Gastroesophageal sphincter (tissue), 4 donors: ENCODE measurements at regions not wholly inside any gene's neighbourhood (a gene's known extent, or its start where the extent isn't known, plus 50 kb on each side); places are given as distances from the start of the nearest gene placed in this dataset.

Experiments
- ATAC-seq: fragments of 150-250 bp; one replicate; pipeline ENCODE4 v1.9.1; 2016; ENCODE audit warnings: mild to moderate bottlenecking, moderate library complexity
- H3K27ac ChIP-seq, 4 donors: fragments of 200-600 bp; sonication (generic) in 3 of 4; 1 replicate in 3 of 4; 2 replicates in 1 of 4; pipeline ENCODE4 v1.5.1; 2016 to 2019
- H3K27me3 ChIP-seq: fragments of 200-600 bp; sonication (generic); one replicate; pipeline ENCODE4 v1.5.1; 2019
- H3K36me3 ChIP-seq, 2 donors: fragments of 200-600 bp; sonication (generic); one replicate each; pipeline ENCODE4 v1.5.1; 2019; ENCODE audit warnings: control low read depth in 1 of 2
- H3K4me1 ChIP-seq, 3 donors: fragments of 200-600 bp; sonication (generic); 1 replicate in 2 of 3; 2 replicates in 1 of 3; pipeline ENCODE4 v1.5.1; 2016 to 2019; ENCODE audit warnings: control low read depth in 2 of 3
- H3K4me3 ChIP-seq, 2 donors: fragments of 200-600 bp; sonication (generic); one replicate each; pipeline ENCODE4 v1.5.1; 2019; ENCODE audit warnings: mild to moderate bottlenecking in 1 of 2, moderate library complexity in 1 of 2
- H3K9me3 ChIP-seq, 3 donors: fragments of 200-600 bp; sonication (generic); one replicate each; pipeline ENCODE4 v1.5.1; 2017 to 2019; ENCODE audit warnings: control low read depth in 2 of 3
- CTCF ChIP-seq, 4 experiments: fragments of 200-600 bp in 2 of 4; fragments of 450-650 bp in 2 of 4; sonication (generic) in 1 of 4; IDR thresholded peaks; one replicate each; pipeline ENCODE4 v1.5.1; 2017 to 2019; ENCODE audit warnings: antibody characterized with exemption in 4 of 4, mild to moderate bottlenecking in 2 of 4, moderate library complexity in 2 of 4
- EP300 ChIP-seq: sonication (generic); formaldehyde crosslinking; IDR thresholded peaks from one replicate; pipeline ENCODE4 v1.6.1; 2017; ENCODE audit warnings: antibody characterized with exemption, mild to moderate bottlenecking
- POLR2A ChIP-seq, 2 donors: fragments of 450-650 bp; IDR thresholded peaks; one replicate each; pipeline ENCODE4 v1.6.1; 2017; ENCODE audit warnings: antibody characterized with exemption in 2 of 2, mild to moderate bottlenecking in 2 of 2, moderate library complexity in 1 of 2
- POLR2AphosphoS5 ChIP-seq: sonication (generic); formaldehyde crosslinking; IDR thresholded peaks from one replicate; pipeline ENCODE4 v1.6.1; 2017; ENCODE audit warnings: antibody characterized with exemption
- WGBS, 2 donors: methylation state at CpG; one replicate each; pipeline ENCODE4 v1.1.5; 2018; ENCODE audit warnings: low coverage in 1 of 2; 5-methylcytosine and 5-hydroxymethylcytosine counted together

GRCh38 chr4:62640296-62640695, 1440.2 kb downstream of the ADGRL3 start:
- Histone ChIP-seq H3K27ac (no peak overlapping the region), H3K9me3 (no peaks in the 10 kb centered on the region), H3K27me3 (no peaks in the 10 kb centered on the region), H3K4me3 (no peak overlapping the region), H3K36me3 (no peaks in the 10 kb centered on the region), H3K4me1 (no peaks in the 10 kb centered on the region)
- TF ChIP-seq POLR2AphosphoS5 = no peak
- TF ChIP-seq CTCF (IDR thresholded peaks at IDR 0.05) = no peak
- TF ChIP-seq POLR2A (IDR thresholded peaks at IDR 0.05) = no peak
- TF ChIP-seq EP300 = no peak
- 63 to 74% methylated on average over 2 of the region's 2 CpGs for WGBS, 2 donors
- no peak for ATAC-seq

GRCh38 chr4:62627671-62628070, 1427.5 kb downstream of the ADGRL3 start:
- H3K27ac ChIP-seq = no peak overlapping the region
- no peak for TF ChIP-seq POLR2AphosphoS5
- TF ChIP-seq CTCF (IDR thresholded peaks at IDR 0.05) = no peak
- no peak for TF ChIP-seq EP300
- no peak for TF ChIP-seq POLR2A (IDR thresholded peaks at IDR 0.05)
- H3K36me3 ChIP-seq = no peaks in the 10 kb centered on the region
- no peak for ATAC-seq
- H3K4me3 ChIP-seq = no peak overlapping the region
- WGBS, 2 donors = 80 to 94% methylated on average over 2 of the region's 2 CpGs
- no peaks in the 10 kb centered on the region for H3K9me3 ChIP-seq
- H3K4me1 ChIP-seq = no peaks in the 10 kb centered on the region
- no peaks in the 10 kb centered on the region for H3K27me3 ChIP-seq

DNA sequence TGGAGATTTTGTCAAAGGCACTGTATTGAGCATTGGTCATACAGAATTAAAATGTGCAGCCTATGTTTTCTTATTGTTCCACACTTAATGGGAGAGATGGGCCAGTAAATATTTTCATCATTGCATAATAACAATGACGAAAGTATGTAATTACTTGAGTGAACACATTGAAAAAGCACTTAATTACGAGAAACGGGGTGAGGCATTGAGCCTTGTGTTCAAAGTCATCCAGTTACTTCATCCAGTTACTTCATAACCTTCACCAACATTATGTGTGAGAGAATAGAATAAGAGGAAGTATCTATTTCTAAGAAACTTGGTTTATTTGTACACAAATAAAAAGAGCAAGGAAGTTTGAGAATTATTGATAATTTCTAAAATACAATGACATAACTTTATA, 1427.0 kb downstream of the ADGRL3 start:
- 72 to 74% methylated on average over 3 of the region's 3 CpGs for WGBS, 2 donors
- TF ChIP-seq POLR2A (IDR thresholded peaks at IDR 0.05) (no peak), POLR2AphosphoS5 (no peak), EP300 (no peak), CTCF (IDR thresholded peaks at IDR 0.05) (no peak)
- no peak for ATAC-seq
- no peaks in the 10 kb centered on the region for H3K27me3 ChIP-seq
- H3K9me3 ChIP-seq = no peaks in the 10 kb centered on the region
- H3K4me1 ChIP-seq = no peaks in the 10 kb centered on the region
- no peak overlapping the region for H3K4me3 ChIP-seq
- no peaks in the 10 kb centered on the region for H3K36me3 ChIP-seq
- no peak overlapping the region for H3K27ac ChIP-seq

- H3K4me3 ChIP-seq = no peak overlapping the region
- no peaks in the 10 kb centered on the region for H3K36me3 ChIP-seq
- ATAC-seq = no peak
- no peaks in the 10 kb centered on the region for H3K9me3 ChIP-seq
- H3K4me1 ChIP-seq = no peaks in the 10 kb centered on the region
- H3K27me3 ChIP-seq = no peaks in the 10 kb centered on the region
- TF ChIP-seq POLR2A (IDR thresholded peaks at IDR 0.05) = no peak
- no peak for TF ChIP-seq CTCF (IDR thresholded peaks at IDR 0.05)
- TF ChIP-seq POLR2AphosphoS5 = no peak
- TF ChIP-seq EP300 = no peak
- no peak overlapping the region for H3K27ac ChIP-seq
Observed at GRCh38 chr4:62622089-62622488, 1422.0 kb downstream of the ADGRL3 start.

DNA sequence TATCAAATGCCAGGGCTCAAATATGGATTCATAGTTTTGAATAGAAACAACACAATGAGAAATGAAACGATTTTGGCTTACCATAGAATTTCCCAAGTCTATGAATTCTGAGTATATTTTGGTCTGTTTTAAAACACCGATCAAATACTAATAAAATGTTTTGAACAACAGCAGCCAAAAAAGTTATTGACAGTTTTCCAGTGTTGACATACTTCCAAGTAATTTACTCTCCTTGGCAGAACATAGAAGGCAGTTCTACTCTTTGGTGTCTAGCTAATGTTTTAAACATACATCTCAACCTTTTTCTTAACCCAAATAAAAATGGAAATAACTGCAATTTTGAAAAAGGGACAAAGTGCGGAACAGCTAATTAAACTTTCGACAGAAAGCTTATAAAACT, 1419.8 kb downstream of the ADGRL3 start:
- WGBS, 2 donors = 72 to 76% methylated on average over 4 of the region's 4 CpGs

More for the DNA sequence above, 1419.8 kb downstream of the ADGRL3 start:
- Histone ChIP-seq H3K36me3 (no peaks in the 10 kb centered on the region), H3K27ac (no peak overlapping the region), H3K4me3 (no peak overlapping the region), H3K9me3 (no peaks in the 10 kb centered on the region), H3K4me1 (no peaks in the 10 kb centered on the region), H3K27me3 (no peaks in the 10 kb centered on the region)
- ATAC-seq = no peak
- no peak for TF ChIP-seq POLR2AphosphoS5
- no peak for TF ChIP-seq EP300
- TF ChIP-seq POLR2A (IDR thresholded peaks at IDR 0.05) = no peak
- TF ChIP-seq CTCF (IDR thresholded peaks at IDR 0.05) = no peak
